ENCODE measurements at regions not wholly inside any gene's neighbourhood (a gene's known extent, or its start where the extent isn't known, plus 50 kb on each side); places are given as distances from the start of the nearest gene placed in this dataset.

GRCh38 chr5:115374057-115374775 lies 77.8 kb upstream of the CCDC112 start:
- no peak for DNase-seq

GRCh38 chr5:115372146-115372545 lies 75.7 kb upstream of the CCDC112 start:
- DNase-seq, result no peak

- DNase-seq, result no peak
Measured at GRCh38 chr5:115369430-115370144, 73.1 kb upstream of the CCDC112 start.

- DNase-seq, result no peak
Measured at GRCh38 chr5:115366223-115366622, 69.8 kb upstream of the CCDC112 start.

GRCh38 chr5:115363879-115364278 lies 67.4 kb upstream of the CCDC112 start:
- DNase-seq, result no peak

GRCh38 chr5:115360046-115360685 lies 63.7 kb upstream of the CCDC112 start:
- no peak for DNase-seq

GRCh38 chr5:115355767-115356381 lies 59.4 kb upstream of the CCDC112 start:
- no peak for DNase-seq

GRCh38 chr5:115355095-115355494 lies 58.6 kb upstream of the CCDC112 start:
- DNase-seq, result no peak

- DNase-seq, result no peak
Measured at GRCh38 chr5:115354246-115354645, 57.8 kb upstream of the CCDC112 start.

GRCh38 chr5:115352571-115352970 lies 56.1 kb upstream of the CCDC112 start:
- DNase-seq, result no peak

GRCh38 chr5:115351356-115352195 lies 55.1 kb upstream of the CCDC112 start:
- DNase-seq, result peak; percentile 22

GRCh38 chr5:115350894-115351293 lies 54.4 kb upstream of the CCDC112 start:
- DNase-seq, result no peak

- DNase-seq, result no peak
Measured at GRCh38 chr5:115349001-115349817, 52.8 kb upstream of the CCDC112 start.

GRCh38 chr5:115348175-115348574 lies 51.7 kb upstream of the CCDC112 start:
- DNase-seq, result no peak

Measured in NCI-H1092 treated with DMSO at 0.1 percent for 48 hours (cell line).